GM21381 (cell line): ENCODE measurements at regions not wholly inside any gene's neighbourhood (a gene's known extent, or its start where the extent isn't known, plus 50 kb on each side); places are given as distances from the start of the nearest gene placed in this dataset.

Experiments used
- ATAC-seq: cut with Tn5 transposase; IDR thresholded peaks from one replicate; pipeline ENCODE4 v1.9.1; 2021; ENCODE audit warnings: mild to moderate bottlenecking, moderate library complexity; ENCODE audit not compliant: unreplicated experiment

- no peak for ATAC-seq
Observed at GRCh38 chr2:118301248-118301647, 213.0 kb downstream of the INSIG2 start.

- no peak for ATAC-seq
Observed at GRCh38 chr2:118300832-118301231, 212.6 kb downstream of the INSIG2 start.

GRCh38 chr2:118296663-118297062, 208.4 kb downstream of the INSIG2 start:
- ATAC-seq, result no peak

GRCh38 chr2:118295592-118296390, 207.5 kb downstream of the INSIG2 start:
- ATAC-seq, result no peak

- ATAC-seq, result no peak
Observed at GRCh38 chr2:118294063-118294462, 205.8 kb downstream of the INSIG2 start.

- ATAC-seq, result no peak
Observed at GRCh38 chr2:118292991-118293390, 204.7 kb downstream of the INSIG2 start.

GRCh38 chr2:118291251-118291880, 203.1 kb downstream of the INSIG2 start:
- no peak for ATAC-seq

DNA sequence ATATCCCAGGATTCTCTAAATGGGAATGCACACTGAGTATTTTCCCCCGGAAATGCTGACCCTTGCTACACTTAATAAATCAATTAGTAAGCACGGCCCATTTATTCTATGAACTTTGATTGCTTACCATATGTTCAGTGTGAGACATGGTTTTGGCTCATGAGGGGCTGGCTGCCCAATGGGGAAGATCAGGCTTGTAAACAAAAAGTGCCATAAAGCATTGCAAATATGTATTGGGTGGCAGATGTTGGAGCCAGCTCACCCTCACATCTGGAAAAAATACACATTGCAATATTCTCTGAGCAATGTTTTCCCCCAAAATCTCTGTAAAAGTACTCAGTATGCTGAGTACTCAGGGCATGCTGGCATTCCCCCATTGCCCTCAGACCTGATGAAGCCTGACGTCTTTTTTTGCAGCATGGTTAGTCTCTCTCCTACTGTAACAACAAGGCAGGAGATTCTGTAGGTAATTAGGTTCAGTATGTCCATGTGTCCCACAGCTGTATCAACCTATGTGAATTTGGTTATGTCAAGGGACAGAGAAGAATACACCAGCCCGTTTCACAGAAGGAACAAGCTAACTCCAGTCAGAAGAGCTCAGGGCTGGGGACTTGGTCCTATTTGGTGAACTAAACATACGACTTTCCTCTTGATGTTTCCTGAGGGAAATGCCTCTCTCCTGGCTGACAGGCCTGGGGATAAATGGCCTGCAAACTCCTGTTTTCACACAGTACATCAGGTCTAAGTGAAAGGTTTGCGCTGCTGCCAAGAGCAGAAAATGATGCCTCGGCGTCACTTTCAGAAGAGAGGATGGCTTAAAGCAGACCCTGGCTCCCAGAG, 202.4 kb downstream of the INSIG2 start:
- ATAC-seq, result no peak

DNA sequence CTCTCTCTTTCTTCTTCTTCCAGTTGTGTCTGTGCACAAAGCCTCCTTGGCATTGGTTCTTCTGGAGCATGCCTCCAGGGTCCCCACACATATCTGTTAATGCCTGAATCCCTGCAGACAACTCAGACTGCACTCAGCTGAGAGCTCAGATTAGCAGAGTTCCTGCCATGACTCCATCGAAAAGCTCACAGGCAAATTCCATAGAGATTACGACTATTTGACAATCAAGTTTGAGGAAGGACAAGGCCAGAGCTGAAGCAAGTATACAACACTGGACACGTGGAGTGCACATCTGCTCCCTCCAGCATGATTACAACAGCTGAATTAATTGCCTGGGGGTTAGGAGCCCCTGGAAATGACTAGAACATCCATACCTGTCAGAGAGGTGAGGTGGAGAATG, 190.7 kb downstream of the INSIG2 start:
- no peak for ATAC-seq

DNA sequence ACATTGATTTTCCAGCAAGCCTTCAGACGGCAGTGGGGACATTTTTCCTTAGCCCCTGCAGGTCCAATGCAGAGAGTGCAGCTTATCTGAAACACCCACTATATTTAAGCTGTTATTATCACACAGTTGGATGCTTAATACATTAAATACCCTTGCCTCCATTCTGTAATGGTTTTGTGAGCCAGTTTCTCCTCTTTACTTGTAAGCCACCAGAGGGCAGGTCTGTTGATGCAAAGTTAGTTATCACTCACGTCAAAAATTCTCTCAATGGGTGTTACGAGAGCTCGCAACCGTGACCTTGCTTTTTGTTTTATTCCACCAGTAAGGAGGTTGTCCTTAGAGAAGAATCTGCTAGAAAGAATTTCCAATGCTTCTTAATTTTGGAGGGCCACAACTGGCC, 189.8 kb downstream of the INSIG2 start:
- ATAC-seq, result no peak

DNA sequence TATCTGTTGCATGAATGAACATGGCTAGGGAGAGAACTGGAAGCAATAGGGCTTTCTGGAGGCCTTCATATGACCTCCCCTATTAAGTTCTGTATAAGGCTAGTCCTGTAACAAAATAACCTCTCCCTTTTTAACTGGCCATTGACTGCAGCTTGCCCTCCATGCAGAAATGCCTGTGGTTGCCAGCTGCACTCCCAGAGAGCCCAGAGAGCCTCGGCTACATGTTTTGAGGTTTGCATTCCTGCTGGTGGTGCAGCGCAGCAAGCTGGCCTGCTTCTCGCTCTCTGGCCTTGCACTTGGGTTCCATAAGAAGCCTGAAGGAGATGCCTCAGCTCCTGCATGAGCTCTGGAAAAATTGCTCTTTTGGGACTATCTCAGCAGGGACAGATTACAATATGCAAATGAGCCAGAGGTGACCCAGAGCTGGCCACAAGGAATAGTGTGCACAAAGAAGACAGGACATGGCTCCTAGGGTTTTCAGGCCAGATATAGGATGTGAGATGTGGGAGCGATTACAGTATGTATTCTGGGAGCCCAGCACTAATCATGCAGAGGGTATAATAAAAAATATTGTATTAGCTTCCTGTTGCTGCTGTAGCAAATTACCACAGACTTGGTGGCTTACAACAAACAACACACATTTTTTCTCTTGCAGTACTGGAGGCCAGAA, 186.7 kb downstream of the INSIG2 start:
- no peak for ATAC-seq

- ATAC-seq, result no peak
Observed at GRCh38 chr2:118272391-118272790, 184.1 kb downstream of the INSIG2 start.

- ATAC-seq, result no peak
Observed at GRCh38 chr2:118269408-118270051, 181.3 kb downstream of the INSIG2 start.

GRCh38 chr2:118268268-118268667, 180.0 kb downstream of the INSIG2 start:
- ATAC-seq, result no peak

- ATAC-seq, result no peak
Observed at GRCh38 chr2:118265873-118266455, 177.7 kb downstream of the INSIG2 start.

GRCh38 chr2:118264232-118264990, 176.1 kb downstream of the INSIG2 start:
- ATAC-seq, result no peak

GRCh38 chr2:118257696-118258095, 169.4 kb downstream of the INSIG2 start:
- no peak for ATAC-seq

- ATAC-seq, result no peak
Observed at GRCh38 chr2:118255771-118256372, 167.6 kb downstream of the INSIG2 start.

DNA sequence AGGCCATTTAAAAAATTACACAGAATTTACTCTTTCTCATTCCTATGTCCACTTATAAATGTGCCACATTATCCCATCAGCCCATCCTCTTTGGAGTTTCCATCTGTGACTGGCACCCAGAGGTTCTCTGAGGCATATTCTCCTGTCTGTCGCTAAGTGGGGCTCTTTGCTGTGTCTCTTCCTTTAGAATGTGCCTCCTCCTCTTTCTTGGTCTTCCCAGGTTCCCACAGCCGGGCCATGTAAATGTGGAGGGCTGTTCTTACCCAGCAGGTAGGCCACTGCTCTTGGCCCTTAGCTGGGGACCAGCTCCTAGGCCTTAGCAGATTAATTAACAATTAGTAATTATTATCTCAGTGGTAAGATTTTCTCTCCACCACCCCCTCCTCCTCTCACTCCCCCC, 167.0 kb downstream of the INSIG2 start:
- no peak for ATAC-seq
